Activated CD8-positive, alpha-beta T cell treated with anti-CD3 and anti-CD28 coated beads for 36 hours (primary cell): ENCODE measurements at regions not wholly inside any gene's neighbourhood (a gene's known extent, or its start where the extent isn't known, plus 50 kb on each side); places are given as distances from the start of the nearest gene placed in this dataset.

Experiments
- ATAC-seq: fragments of 200-7000 bp; cut with Tn5 transposase; one replicate; pipeline ENCODE4 v1.10.0; 2021; ENCODE audit warnings: mild to moderate bottlenecking, moderate library complexity
- CTCF ChIA-PET: fragments of 350-600 bp; sonication (Branson Sonifier 250); formaldehyde crosslinking; loops from one replicate; lab custom pipeline; 2021; ENCODE audit warnings: antibody characterized with exemption; lab: Charles Lee
- POLR2A ChIA-PET: fragments of 350-600 bp; sonication (Branson Sonifier 250); formaldehyde crosslinking; loops from one replicate; lab custom pipeline; 2021; ENCODE audit warnings: antibody characterized with exemption; lab: Charles Lee
- DNase-seq: peaks from one replicate; pipeline ENCODE4 v3.0.0-alpha.2; 2020
- H3K27ac Mint-ChIP-seq: one replicate; pipeline ENCODE4 v1.8.0; 2021; ENCODE audit warnings: mild to moderate bottlenecking, mixed read lengths
- H3K27me3 Mint-ChIP-seq: one replicate; pipeline ENCODE4 v1.8.0; 2021; ENCODE audit warnings: mixed read lengths
- H3K36me3 Mint-ChIP-seq: one replicate; pipeline ENCODE4 v1.8.0; 2021; ENCODE audit warnings: low read depth, mixed read lengths
- H3K4me1 Mint-ChIP-seq: one replicate; pipeline ENCODE4 v1.8.0; 2021; ENCODE audit warnings: low read depth, mixed read lengths
- H3K4me3 Mint-ChIP-seq: one replicate; pipeline ENCODE4 v1.8.0; 2021; ENCODE audit warnings: mild to moderate bottlenecking, moderate library complexity, mixed read lengths
- H3K9me3 Mint-ChIP-seq: one replicate; pipeline ENCODE4 v1.8.0; 2021; ENCODE audit warnings: mixed read lengths
- CTCF ChIP-seq: fragments of 200-600 bp; IDR thresholded peaks from one replicate; pipeline ENCODE4 v1.8.0; 2022; ENCODE audit warnings: antibody characterized with exemption, mild to moderate bottlenecking
- intact Hi-C: fragments of 100-400 bp; cut with micrococcal nuclease; formaldehyde crosslinking; loops from one replicate; pipeline ENCODE4 v1.10.0; 2022

- Mint-ChIP-seq H3K4me3 (no peak overlapping the region), H3K4me1 (peaks cover 2% of the 10 kb centered on the region), H3K9me3 (peaks cover 3% of the 10 kb centered on the region), H3K27me3 (no peaks in the 10 kb centered on the region), H3K27ac (no peak overlapping the region), H3K36me3 (no peaks in the 10 kb centered on the region)
- no peak for TF ChIP-seq CTCF
- ATAC-seq, result no peak
- ChIA-PET CTCF (no interaction called here), POLR2A (no interaction called here)
- no peak for DNase-seq
- intact Hi-C loops, result no loop called here
Measured at GRCh38 chr9:79384501-79384900, 187.3 kb upstream of the TLE4 start.

- no peak overlapping the region for H3K4me3 Mint-ChIP-seq
- H3K36me3 Mint-ChIP-seq, result no peaks in the 10 kb centered on the region
- CTCF ChIA-PET, result interaction anchor here (0.5 kb wide), 1 partner anchor 16 kb away, joined by 3 read pairs; no protein-coding TSS in a partner anchor
- intact Hi-C loops, result no loop called here
- POLR2A ChIA-PET, result no interaction called here
- DNase-seq (no peak), ATAC-seq (no peak)
- H3K9me3 Mint-ChIP-seq, result no peaks in the 10 kb centered on the region
- H3K4me1 Mint-ChIP-seq, result peaks cover 2% of the 10 kb centered on the region
- H3K27ac Mint-ChIP-seq, result no peak overlapping the region
- TF ChIP-seq CTCF, result no peak
- no peaks in the 10 kb centered on the region for H3K27me3 Mint-ChIP-seq
Measured at GRCh38 chr9:79387101-79387835, 184.5 kb upstream of the TLE4 start.

GRCh38 chr9:79390077-79390698 is 181.6 kb upstream of the TLE4 start:
- intact Hi-C loops, result no loop called here
- ChIA-PET CTCF (interaction anchor here (0.9 kb wide), 1 partner anchor 31 kb away, joined by 3 read pairs; no protein-coding TSS in a partner anchor), POLR2A (no interaction called here)
- peaks cover 2% of the 10 kb centered on the region for H3K4me1 Mint-ChIP-seq
- no peaks in the 10 kb centered on the region for H3K36me3 Mint-ChIP-seq
- H3K27me3 Mint-ChIP-seq, result no peaks in the 10 kb centered on the region
- no peak overlapping the region for H3K4me3 Mint-ChIP-seq
- TF ChIP-seq CTCF, result no peak
- H3K9me3 Mint-ChIP-seq, result no peaks in the 10 kb centered on the region
- H3K27ac Mint-ChIP-seq, result no peak overlapping the region
- ATAC-seq (no peak), DNase-seq (no peak)

- no peak for TF ChIP-seq CTCF
- H3K4me1 Mint-ChIP-seq, result peaks cover 2% of the 10 kb centered on the region
Measured at GRCh38 chr9:79390781-79391770, 180.7 kb upstream of the TLE4 start.

More at GRCh38 chr9:79390781-79391770, 180.7 kb upstream of the TLE4 start:
- DNase-seq (no peak), ATAC-seq (no peak)
- no peak overlapping the region for H3K4me3 Mint-ChIP-seq
- CTCF ChIA-PET, result no interaction called here
- no peaks in the 10 kb centered on the region for H3K27me3 Mint-ChIP-seq
- intact Hi-C loops, result no loop called here
- no peaks in the 10 kb centered on the region for H3K9me3 Mint-ChIP-seq
- POLR2A ChIA-PET, result no interaction called here
- no peak overlapping the region for H3K27ac Mint-ChIP-seq
- no peaks in the 10 kb centered on the region for H3K36me3 Mint-ChIP-seq
